ENCODE measurements at regions not wholly inside any gene's neighbourhood (a gene's known extent, or its start where the extent isn't known, plus 50 kb on each side); places are given as distances from the start of the nearest gene placed in this dataset.

DNA sequence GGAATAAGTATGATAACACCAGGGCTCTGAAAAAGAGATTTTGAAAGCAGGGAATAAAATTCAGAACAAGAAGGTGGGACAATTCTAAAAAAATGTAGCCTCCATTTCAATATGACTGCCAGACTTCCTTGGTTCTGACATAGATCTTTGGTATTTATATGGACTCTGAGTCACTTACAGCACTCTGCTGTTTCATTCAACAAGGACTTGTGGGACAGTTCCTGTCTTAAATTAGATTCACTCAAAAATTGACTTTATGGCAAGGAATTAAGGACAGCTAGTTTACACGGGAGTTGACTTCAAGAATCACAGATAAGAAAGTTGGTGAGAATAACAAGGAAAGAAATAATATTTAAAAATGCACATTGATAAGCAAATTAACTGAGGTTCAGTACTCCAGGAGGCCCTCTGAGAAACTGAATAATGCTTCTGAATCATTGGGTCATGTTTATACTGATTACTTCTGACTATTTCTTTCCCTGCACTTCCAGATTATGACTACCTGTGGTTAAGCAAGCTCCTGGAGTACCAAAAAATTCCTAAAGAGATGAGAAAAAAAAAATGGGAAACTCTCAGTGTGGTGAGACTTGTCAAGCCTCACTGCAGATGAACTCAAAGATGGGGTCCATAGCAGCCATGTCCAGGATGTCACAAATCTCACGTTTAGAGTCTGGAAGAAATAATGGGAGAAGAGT is 828.3 kb upstream of the PIK3C3 start:
- H3K9me3 ChIP-seq = peaks cover 0 to 3% (median 0%) of the 10 kb centered on the region in 12 donors
- DNase-seq = no peak
- no peak for TF ChIP-seq CTCF (IDR thresholded peaks at IDR 0.05)
- TF ChIP-seq POLR2A (IDR thresholded peaks at IDR 0.05) = no peak
- intact Hi-C loops (cut with DNase I) = no loop called here
- no peak overlapping the region for H3K4me3 ChIP-seq
- H3K4me1 ChIP-seq = no peaks in the 10 kb centered on the region
- H3K27me3 ChIP-seq = no peaks in the 10 kb centered on the region
- no peak for ATAC-seq
- H3K36me3 ChIP-seq = no peaks in the 10 kb centered on the region
- 54 to 70% (median 62%) methylated on average over 2 of the region's 2 CpGs for WGBS, 4 donors
- no peak overlapping the region for H3K27ac ChIP-seq

DNA sequence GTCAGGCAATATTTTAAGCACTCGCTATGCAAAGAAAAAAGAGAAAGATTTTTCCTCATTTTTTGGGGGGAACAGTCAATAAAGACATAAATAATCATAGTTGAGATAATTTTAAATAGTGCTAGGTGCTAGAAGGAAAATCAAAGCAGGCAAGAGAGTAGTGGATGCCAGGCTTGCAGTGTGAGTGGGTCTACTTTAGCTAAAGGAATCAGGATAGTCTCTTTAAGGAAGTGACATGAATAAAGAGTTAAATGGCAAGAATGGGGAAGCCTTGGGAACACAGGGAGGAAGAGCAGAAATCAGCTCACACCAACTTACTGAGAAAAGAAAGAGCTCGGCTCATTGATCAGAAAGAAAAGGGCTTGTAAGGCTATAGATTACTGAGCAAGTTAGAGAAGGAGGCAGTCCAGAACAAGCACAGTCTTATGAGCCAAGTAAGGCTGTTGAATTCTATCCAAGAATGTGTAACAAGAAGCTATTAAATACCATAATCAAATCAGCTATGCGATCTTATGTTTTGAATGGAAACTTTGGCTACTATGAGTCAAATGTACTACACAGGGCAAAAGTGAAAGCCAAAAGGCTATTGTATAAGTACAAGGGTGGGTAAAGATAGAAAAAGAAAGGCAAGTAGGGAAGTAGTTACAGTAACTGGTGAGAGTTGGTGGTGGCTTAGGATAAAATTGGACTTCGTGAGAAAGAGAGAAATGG is 833.8 kb upstream of the PIK3C3 start:
- intact Hi-C loops (cut with DNase I) = no loop called here
- Histone ChIP-seq H3K27ac (no peak overlapping the region), H3K4me3 (no peak overlapping the region), H3K36me3 (no peaks in the 10 kb centered on the region), H3K9me3 (peaks cover 0 to 6% (median 0%) of the 10 kb centered on the region in 12 donors), H3K4me1 (no peaks in the 10 kb centered on the region), H3K27me3 (no peaks in the 10 kb centered on the region)
- DNase-seq = no peak
- no peak for ATAC-seq
- TF ChIP-seq POLR2A (IDR thresholded peaks at IDR 0.05) = no peak
- no peak for TF ChIP-seq CTCF (IDR thresholded peaks at IDR 0.05)
- WGBS, 4 donors = 65 to 78% (median 75%) methylated on average over 4 of the region's 4 CpGs

DNA sequence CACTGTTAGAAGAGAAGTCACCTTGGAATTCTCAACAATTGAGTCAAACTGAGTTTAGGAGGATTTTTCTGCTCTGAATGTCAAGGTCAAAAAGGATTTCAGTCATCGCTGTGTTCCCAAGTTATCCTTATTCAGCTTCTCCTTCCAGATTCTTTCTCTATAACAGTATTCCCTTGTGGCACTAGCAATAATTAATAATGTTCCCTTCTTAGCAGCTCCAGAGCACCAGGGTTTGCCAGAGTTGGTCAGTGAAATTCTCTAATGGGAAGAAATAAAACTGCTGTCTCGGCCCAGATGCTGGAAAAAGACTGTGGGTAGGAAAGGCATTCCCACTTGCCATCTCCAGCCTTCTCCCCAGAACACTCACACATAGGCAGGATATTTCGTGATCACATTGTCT is 836.0 kb upstream of the PIK3C3 start:
- peaks cover 0 to 6% (median 0%) of the 10 kb centered on the region in 12 donors for H3K9me3 ChIP-seq
- DNase-seq = no peak
- H3K27me3 ChIP-seq = no peaks in the 10 kb centered on the region
- H3K4me1 ChIP-seq = no peaks in the 10 kb centered on the region
- ATAC-seq = no peak
- H3K4me3 ChIP-seq = no peak overlapping the region
- H3K36me3 ChIP-seq = no peaks in the 10 kb centered on the region
- intact Hi-C loops (cut with DNase I) = no loop called here
- no peak overlapping the region for H3K27ac ChIP-seq
- TF ChIP-seq POLR2A (IDR thresholded peaks at IDR 0.05) (no peak), CTCF (IDR thresholded peaks at IDR 0.05) (no peak)
- WGBS, 4 donors = 83 to 85% (median 84%) methylated on average over 3 of the region's 3 CpGs

DNA sequence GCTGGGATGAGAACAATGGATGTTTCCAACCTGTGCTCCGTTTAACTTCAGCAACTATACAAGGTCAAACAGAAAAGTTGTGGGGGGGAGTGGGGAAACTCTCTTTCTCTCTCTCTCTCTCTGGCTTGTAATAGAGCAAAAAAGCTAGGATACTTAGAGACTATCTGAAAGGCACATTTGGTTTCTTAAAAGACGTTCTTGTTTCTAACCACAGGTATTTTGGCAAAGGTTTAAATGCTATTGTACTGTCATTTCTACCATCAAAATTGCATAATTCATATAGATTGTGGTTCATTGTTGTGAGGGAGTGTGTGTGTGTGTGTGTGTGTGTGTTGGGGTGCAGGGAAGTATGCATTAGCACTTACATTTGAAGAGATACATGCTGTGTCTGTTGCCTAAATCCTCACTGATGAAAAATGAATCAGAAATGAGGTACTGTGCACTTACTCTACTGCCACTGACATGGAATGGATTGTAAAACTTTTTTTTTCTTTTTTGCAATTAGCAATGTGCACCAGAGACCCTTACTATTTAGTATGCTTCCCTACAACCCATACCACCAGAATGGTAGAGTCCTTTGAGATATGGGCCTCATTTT is 841.0 kb upstream of the PIK3C3 start:
- Histone ChIP-seq H3K27ac (no peak overlapping the region), H3K4me1 (no peaks in the 10 kb centered on the region), H3K4me3 (no peak overlapping the region), H3K36me3 (no peaks in the 10 kb centered on the region), H3K9me3 (peaks cover 0 to 8% (median 0%) of the 10 kb centered on the region in 12 donors), H3K27me3 (no peaks in the 10 kb centered on the region)
- intact Hi-C loops (cut with DNase I) = no loop called here
- no peak for TF ChIP-seq POLR2A (IDR thresholded peaks at IDR 0.05)
- TF ChIP-seq CTCF (IDR thresholded peaks at IDR 0.05) = no peak
- DNase-seq (no peak), ATAC-seq (no peak)
- WGBS, 4 donors = 53 to 65% (median 62%) methylated on average over 2 of the region's 2 CpGs
